GM19351 (cell line): ENCODE measurements at regions not wholly inside any gene's neighbourhood (a gene's known extent, or its start where the extent isn't known, plus 50 kb on each side); places are given as distances from the start of the nearest gene placed in this dataset.
"Not testable (repeated sequence)": the region's sequence is repeated elsewhere in the genome, so short reads cannot be mapped to it uniquely, and the experiment has no call there.

Experiments
- ATAC-seq: cut with Tn5 transposase; IDR thresholded peaks from one replicate; pipeline ENCODE4 v1.9.1; 2021; ENCODE audit warnings: mild to moderate bottlenecking, moderate library complexity; ENCODE audit not compliant: unreplicated experiment

DNA sequence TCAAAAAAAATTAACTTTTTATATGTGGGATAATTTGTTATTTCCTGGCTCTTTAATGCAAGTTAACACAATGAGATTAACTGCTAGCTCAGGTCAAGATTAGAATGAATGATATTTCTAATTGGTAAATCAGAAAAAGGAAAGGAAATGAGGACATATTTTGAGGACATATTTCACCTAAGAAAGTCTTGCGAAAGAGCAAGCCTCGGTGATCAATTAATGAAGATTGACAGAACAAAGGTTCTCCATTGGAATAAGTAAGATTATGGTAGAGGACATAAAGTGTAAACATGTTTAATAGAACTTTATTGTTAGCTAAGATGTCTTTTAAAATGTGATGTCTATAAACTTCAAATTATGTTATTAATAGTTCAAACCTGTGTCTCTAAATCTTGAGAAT is 1617.8 kb downstream of the KCNT2 start:
- ATAC-seq, result no peak

DNA sequence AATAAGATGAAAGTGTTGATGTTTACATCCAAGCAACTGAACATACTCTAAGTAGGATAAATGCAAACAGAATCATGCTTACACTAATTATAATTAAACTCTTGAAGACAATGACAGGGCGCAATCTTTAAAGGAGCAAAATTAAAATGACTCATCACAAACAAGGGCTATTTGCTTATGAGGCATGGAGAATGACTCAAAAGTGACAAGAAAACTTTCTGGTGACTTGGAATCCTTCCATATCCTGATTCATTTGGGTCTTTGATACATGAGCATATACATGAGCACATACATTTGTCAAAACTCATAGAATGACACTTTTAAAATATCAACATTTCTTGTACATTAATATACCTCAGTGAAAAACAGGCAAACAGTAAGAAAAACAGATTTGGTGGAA is 1632.3 kb downstream of the KCNT2 start:
- no peak for ATAC-seq

DNA sequence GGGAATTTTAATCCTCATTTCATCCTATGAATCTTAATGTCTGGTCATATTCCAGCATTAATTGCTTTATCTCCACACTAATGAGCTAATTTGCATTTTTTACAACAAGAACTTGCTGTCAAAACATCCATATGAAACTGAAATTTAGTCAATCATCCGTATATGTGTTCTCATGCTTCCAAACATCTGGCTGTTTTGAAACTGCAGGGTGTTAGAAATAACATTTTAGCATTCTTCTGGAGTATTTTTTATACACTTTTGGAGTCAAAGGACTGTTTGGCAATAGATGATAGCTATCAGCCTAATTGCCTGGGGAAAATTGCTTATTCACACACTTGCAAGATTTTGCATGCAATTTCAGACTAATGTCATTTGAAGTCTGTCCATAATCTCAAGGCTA is 1639.3 kb downstream of the KCNT2 start:
- no peak for ATAC-seq

DNA sequence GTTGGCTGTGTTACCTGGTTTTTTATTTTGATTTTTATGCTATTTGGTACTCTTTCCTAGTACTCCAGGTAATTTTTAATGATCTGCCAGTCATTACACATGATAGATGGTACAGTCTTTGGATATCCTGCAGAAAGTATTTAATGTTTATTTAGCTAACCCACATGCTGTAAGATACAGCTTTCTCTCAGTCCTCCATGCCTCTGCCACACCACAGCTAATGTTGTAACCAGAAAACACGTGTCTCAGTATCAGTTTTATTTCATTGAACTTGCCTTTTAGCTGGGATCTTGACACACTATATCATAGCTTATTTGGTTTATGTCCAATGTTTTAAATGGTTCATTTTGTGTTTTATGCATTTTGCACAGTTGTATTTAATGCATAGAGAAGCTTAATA is 1648.4 kb downstream of the KCNT2 start:
- ATAC-seq, result no peak

DNA sequence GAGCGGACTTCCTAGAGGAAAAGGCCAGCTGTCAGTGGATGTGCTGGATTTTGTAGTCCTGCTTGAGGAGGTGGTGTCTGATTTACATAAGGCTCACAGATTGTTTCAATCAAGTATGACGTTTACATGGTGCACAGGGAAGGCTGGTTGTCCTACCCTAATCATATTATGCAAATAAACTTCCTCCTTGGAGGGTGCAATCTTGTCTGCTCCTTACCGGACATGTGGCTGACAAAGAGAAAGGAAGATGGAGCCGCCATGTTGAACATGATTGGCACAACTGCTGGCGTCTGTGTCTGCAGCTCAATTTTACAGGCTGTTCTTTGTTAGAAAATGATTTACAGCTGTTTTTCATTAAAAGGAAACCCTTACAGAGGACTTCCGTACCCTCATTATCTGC is 1656.1 kb downstream of the KCNT2 start:
- ATAC-seq, result no peak

DNA sequence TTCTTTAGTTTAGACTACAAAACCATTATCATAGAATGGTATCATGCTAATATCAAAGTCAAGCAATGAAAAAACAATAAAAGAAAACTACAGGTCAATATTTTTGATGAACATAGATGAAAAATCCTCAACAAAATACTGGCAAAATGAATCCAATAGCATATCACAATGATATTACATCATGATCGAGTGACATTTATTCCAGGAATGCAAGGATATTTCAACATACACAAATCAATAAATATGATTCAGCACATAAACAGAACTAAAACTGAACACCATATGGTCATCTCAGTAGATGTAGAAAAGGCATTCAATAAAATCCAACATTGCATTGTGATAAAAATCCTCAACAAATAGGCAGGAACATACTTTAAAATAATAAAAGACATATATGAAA is 1657.7 kb downstream of the KCNT2 start:
- ATAC-seq, result no peak

DNA sequence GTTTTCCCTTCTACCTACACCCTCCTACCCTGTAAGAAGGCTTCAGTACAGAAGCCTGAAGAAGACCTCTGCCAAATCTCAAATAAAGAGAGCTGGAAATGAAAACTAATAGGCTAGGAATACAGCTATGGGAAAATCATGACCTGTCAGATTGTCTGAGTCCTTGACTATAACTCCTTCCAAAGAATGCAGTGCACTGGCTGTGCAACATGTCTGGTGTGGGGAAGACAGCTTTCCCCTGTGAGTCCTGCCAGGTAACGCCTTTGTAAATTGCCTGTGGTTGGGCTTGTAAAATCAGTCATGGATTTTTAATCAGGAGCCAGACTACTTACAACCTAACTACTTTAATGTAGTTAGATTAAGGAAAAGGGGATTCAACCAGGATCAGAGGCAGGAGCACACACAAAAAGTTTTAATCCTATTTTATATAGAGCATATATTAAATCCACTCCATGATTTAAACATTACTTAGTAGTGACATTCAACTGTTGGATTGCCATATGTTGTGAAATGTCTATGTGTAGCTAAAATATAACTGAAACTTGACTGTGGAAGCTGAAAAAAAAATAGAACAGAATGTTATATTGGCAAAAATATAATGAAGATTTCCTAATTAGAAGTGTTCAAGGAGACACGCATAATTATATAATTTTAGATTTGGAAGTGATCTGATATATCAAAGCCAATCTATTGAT is 1667.8 kb downstream of the KCNT2 start:
- ATAC-seq, result no peak

DNA sequence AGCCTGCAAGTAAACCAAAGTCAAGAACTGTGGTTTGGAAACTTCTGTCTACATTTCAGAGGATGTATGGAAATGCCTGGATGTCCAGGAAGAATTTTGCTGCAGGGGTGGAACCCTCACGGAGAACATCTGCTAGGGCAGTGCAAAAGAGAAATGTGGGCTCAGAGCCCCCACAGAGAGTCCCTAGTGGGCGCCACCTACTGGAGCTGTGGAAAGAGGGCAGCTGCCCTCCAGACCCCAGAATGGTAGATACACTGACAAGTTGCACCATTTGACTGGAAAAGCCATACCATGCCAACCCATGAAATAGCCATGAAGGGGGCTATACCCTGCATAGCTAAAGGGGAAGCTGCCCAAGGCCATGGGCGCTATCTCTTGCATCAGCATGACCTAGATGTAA is 1672.4 kb downstream of the KCNT2 start:
- no peak for ATAC-seq

DNA sequence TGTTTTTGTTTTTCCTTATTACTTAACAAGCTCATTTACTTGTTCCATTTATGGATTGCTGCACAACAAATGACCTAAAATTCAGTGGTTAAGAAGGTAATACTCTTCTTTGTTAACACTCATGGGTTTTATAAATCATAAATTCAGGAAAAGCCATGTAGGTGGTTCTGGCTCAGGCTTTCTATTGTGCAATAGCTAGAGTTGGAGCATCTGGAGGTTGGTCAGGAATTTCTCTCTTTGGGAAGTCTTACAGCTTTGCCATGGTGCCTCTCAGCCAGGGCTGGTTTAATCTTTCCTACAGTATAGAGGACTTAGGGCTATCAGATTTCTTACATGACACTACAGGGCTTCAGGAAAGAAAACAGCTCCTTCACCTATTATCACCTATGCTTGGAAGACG is 1677.1 kb downstream of the KCNT2 start:
- ATAC-seq, result no peak

DNA sequence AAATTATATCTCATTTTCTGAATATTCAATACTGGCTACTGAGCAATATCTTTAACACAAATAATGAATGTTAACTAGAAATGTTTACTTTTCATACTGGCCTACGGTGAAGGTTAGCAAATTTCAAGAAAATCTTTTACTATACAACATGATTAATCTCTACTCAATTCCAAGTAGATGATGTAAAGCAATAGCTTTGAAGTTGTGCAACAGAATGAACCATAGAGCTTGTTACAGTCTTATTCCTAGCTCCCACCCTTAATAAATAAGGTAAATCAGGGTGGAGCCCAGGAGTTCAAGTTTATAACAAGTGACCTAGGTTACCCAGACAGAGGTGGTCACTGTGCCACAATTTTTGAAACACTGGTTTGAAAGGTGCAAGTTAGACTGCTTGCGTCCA is 1678.1 kb downstream of the KCNT2 start:
- ATAC-seq, result no peak

DNA sequence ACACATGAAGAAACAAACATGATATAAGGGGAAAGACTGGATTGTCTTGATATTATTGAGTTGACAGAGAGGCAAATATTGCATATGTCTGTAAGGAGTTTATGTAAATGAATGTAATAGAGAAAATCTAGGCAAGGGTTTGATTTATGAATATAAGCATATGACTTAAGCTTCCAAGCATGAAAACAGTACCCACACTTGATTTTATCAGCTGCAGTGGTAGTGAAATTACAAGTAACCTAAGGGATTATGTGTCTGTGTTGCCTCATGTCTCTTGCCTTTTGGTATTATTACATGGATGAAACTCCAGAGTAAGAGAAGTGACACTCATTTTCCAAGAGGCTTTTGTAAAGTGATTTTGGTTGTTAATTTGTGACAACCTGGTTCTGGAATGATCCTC is 1678.9 kb downstream of the KCNT2 start:
- no peak for ATAC-seq

DNA sequence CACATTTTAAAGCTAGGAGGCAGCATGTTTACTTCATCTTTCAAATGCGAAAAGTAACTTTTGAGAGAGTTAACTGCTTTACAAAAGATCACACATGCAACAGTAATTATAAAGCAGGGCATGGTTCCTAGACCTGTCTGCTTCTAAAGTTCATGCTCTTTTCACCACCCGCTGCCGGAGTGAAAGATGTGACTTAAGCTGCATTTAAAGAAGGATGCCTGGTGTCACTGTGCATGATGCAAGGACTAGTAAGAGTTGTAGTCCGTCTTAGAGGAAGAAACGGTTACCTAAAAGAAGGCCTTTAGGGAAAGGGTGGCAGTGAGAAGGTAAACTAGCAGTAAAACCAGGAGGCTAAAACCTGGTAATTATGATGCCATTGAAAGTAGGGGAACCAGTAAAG is 1689.1 kb downstream of the KCNT2 start:
- no peak for ATAC-seq

DNA sequence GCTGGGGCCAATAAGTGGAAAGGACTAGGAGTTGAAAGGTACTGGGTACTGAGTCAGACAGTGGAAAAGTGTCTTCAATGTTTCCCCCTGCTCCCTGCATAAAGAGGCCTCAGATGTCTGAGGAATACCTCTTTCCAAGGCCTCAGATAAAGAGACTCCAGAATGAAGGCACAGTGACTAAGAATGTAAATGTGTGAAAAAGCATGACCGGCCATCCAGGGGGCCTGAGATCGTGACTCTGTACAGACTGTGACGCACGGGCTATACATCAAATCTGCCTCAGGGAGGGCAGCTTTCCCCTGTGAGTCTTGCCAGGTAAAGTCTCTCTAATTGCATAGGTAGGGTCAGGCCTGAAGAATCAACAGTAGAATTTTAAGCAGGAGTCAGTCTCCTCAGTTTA is 1690.5 kb downstream of the KCNT2 start:
- no peak for ATAC-seq

DNA sequence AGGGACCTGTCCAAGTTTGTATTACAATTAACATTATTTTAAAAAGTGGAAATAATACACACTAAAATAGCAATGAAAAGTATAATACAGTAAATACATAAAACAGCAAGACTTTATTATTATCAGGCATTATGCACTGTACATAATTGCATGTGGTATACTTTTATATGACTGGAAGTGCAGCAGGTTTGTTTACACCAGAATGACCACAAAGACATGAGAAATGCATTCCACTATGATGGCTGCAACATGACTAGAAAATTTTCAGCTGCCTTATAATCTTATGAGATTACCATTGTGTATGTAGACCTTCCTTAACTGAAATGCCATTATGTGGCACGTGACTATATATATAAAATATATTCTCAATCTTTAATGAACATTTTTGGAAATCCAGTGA is 1699.6 kb downstream of the KCNT2 start:
- ATAC-seq, result no peak

DNA sequence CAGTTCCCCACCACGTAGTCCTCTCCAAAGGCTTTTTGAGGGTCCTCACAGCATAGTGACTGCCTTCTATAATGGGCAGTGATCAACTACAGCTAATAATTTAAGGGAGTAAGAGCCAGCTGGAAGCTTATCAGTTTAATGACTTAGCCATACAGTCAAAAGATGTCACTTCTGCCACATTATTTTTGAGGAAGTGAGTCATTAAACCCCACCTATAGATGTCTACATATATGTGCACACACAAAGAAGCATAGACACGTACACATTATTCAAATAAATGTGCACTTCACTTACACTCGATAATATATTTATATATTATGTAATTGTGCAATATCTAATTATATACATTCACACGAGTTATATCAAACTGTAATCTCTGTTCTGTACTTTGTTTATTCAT is 1704.7 kb downstream of the KCNT2 start:
- ATAC-seq, result no peak

DNA sequence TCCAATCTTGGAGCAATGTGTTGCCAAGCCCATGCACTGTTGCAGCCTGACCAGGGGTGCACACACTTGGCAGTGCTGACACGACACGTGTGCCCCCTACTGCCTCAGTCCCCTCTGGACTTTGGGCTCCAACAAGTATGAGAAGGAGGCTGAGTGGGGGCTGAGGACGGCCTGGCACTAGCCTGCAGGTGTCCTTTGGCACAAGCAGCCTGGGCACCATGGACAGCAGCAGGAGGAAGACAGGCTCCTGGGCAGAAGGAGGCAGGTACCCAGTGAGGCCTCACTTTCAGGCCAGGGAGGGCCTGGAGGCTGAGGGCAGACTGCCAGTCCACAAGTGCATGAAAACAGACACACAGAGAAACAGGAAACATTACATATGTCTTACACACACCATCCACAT is 1702.9 kb upstream of the B3GALT2 start:
- ATAC-seq, result no peak

DNA sequence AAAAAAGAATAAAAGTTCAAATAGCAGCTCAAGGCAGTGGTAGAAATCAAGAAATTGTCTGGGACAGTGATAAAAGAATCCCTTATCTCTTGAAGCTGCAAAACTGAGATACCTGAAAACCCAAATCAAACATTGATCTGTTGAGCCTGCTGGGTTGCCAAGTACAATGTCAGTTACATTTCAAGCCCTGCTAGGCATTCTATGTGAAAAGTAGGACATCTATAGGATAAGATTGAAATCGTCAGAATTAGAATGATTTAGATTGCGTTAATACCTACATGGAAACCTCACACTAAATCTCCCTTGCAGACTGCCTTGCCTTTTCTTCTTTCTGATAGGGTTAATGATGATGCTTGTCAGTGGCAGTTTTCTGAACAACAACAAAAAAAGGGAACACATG is 1684.4 kb upstream of the B3GALT2 start:
- no peak for ATAC-seq

DNA sequence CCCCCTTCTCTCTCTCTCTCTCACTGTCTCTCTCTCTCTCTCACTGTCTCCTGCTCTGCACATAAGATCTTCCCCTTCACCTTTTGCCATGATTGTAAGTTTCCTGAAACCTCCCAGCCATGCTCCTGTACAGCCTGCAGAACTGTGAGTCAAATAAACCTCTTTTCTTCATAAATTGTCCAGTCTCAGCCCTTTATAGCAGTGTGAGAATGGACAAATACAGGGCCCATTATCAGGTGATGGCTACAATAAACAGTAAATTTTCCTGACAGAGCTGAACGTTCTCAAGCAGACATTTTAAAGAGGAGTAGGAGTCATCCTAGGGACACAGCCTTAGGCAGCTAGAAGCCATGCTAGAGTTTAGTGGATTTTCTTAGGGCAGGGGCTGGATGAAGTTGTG is 1679.7 kb upstream of the B3GALT2 start:
- ATAC-seq, result no peak

DNA sequence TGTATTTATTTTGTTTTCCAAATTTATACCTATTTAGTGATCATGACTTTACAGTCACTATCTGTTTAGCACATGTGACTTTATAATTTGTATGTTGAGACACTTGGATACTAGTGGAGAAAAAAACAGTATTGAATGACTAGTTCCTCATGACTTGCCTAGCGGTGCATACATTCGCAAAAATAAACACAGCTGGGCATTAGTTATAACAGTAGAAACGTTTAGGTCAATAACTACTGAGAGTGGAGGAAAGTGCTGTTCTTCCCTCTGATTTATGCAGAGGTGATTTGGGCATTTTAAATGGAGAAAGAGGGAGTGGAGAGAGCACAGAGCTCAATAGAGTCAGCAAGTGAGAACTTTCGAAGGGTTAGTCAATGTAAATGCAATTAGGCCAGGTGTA is 1679.0 kb upstream of the B3GALT2 start:
- no peak for ATAC-seq

DNA sequence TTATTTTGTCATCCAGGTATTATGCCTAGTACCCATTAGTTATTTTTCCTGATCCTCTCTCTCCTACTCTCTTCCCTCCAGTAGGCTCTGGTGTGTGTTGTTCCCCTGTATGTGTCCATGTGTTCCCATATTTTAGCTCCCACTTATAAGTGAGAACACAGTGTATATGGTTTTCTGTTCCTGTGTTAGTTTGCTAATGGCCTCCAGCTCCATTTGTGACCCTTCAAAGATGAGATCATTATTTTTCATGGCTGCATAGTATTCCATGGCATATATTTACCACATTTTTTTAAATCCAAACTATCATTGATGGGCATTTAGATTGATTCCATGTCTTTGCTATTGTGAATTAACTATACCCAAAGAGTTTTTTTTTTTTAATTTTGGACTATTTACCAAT is 1675.7 kb upstream of the B3GALT2 start:
- ATAC-seq, result no peak

DNA sequence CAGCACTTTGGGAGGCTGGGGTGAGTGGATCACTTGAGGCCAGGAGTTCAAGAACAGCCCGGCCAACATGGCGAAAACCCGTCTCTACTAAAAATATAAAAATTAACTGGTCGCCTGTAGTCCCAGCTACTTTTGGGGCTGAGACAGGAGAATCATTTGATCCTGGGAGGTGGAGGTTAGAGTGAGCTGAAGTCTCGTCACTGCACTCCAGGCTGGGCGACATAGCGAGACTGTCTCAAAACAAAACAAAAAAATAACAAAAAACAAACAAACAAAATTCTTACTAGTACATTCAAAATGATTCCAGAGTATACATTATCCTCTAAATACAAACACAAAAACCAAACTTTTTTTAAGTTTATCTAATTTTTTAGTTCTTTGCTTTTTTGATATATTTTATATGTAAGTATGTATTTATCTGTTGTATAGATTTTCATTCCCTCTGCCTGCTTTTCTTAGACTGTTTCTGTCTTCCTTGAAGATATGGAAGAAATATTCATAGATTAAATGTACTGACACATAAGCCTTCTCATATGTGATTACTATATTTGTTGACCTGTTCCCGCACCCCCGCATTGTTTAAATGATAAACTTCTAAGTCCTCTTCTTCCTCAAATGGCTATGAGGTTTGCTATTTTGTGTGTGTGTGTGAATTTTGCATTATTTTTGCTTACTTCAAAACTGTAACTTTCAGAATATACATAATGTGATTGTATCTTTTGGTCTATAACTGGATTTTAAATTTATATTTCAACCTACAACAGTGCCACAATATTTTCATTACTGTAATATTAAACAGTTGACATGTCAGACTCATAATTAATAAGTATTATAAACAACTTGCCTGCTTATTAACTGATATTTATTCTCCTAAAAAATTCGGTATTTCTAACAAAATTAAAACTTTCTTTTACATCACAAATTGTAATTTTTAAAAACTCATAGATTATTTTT is 1674.1 kb upstream of the B3GALT2 start:
- ATAC-seq, result no peak

DNA sequence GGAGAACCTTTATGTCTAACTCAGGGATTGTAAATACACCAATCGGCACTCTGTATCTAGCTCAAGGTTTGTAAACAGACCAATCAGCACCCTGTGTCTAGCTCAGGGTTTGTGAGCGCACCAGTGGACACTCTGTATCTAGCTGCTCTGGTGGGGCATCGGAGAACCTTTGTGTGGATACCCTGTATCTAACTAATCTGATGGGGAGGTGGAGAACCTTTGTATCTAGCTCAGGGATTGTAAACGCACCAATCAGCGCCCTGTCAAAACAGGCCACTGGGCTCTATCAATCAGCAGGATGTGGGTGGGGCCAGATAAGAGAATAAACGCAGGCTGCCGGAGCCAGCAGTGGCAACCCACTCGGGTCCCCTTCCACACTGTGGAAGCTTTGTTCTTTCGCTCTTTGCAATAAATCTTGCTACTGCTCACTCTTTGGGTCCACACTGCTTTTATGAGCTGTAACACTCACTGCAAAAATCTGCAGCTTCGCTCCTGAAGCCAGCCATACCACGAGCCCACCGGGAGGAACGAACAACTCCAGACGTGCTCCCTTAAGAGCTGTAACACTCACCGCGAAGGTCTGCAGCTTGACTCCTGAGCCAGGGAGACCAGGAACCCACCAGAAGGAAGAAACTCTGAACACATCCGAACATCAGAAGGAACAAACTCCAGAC is 1673.2 kb upstream of the B3GALT2 start:
- ATAC-seq, result not testable (repeated sequence)
